Natural killer cell (primary cell): ENCODE measurements at regions not wholly inside any gene's neighbourhood (a gene's known extent, or its start where the extent isn't known, plus 50 kb on each side); places are given as distances from the start of the nearest gene placed in this dataset.

ENCODE experiments used
- ATAC-seq, 3 donors: fragments of 150-1000 bp in 2 of 3; fragments of 200-7000 bp in 1 of 3; cut with Tn5 transposase; 1 replicate in 1 of 3; 2 replicates in 2 of 3; pipeline ENCODE4 v1.10.0; 2021; ENCODE audit warnings: mild to moderate bottlenecking in 2 of 3, moderate library complexity in 2 of 3
- DNase-seq, 2 donors: peaks; one replicate each; pipeline versions ENCODE4 v3.0.0 to v3.0.0-alpha.2; 2013 to 2021; ENCODE audit warnings: mixed read lengths in 1 of 2
- H3K27ac ChIP-seq: one replicate; pipeline ENCODE4 v1.5.1; 2013; ENCODE audit warnings: mild to moderate bottlenecking, low read length
- H3K27me3 ChIP-seq: one replicate; pipeline ENCODE4 v1.6.1; 2013; ENCODE audit warnings: low read length; ENCODE audit not compliant: control insufficient read depth, insufficient read depth
- H3K36me3 ChIP-seq: one replicate; pipeline ENCODE4 v1.6.1; 2013; ENCODE audit warnings: low read length; ENCODE audit not compliant: control insufficient read depth, insufficient read depth
- H3K4me1 ChIP-seq: one replicate; pipeline ENCODE4 v1.6.1; 2013; ENCODE audit warnings: low read length; ENCODE audit not compliant: control insufficient read depth, insufficient read depth
- H3K4me3 ChIP-seq: one replicate; pipeline ENCODE4 v1.5.1; 2013; ENCODE audit warnings: low read length
- H3K9me3 ChIP-seq: one replicate; pipeline ENCODE4 v1.6.1; 2013; ENCODE audit warnings: low read length; ENCODE audit not compliant: control insufficient read depth, insufficient read depth
- H3K27ac Mint-ChIP-seq, 2 donors: one replicate each; pipeline ENCODE4 v1.8.0; 2022; ENCODE audit warnings: mild to moderate bottlenecking in 2 of 2, mixed read lengths in 2 of 2, moderate library complexity in 1 of 2
- H3K27me3 Mint-ChIP-seq, 2 donors: one replicate each; pipeline ENCODE4 v1.8.0; 2022; ENCODE audit warnings: low read depth in 2 of 2, mixed read lengths in 2 of 2
- H3K36me3 Mint-ChIP-seq: one replicate; pipeline ENCODE4 v1.8.0; 2022; ENCODE audit warnings: mixed read lengths
- H3K4me1 Mint-ChIP-seq, 2 donors: one replicate each; pipeline ENCODE4 v1.8.0; 2022; ENCODE audit warnings: mixed read lengths in 2 of 2
- H3K4me3 Mint-ChIP-seq: one replicate; pipeline ENCODE4 v1.8.0; 2022; ENCODE audit warnings: mild to moderate bottlenecking, moderate library complexity, mixed read lengths
- H3K9me3 Mint-ChIP-seq, 2 donors: one replicate each; pipeline ENCODE4 v1.8.0; 2022; ENCODE audit warnings: mixed read lengths in 2 of 2
- CTCF ChIP-seq: fragments of 200-600 bp; IDR thresholded peaks from one replicate; pipeline ENCODE4 v1.8.0; 2022; ENCODE audit warnings: antibody characterized with exemption
- whole genome bisulfite sequencing: methylation state at CpG from one replicate; pipeline ENCODE4 v1.1.7; 2013; ENCODE audit warnings: missing lambda C conversion rate; ENCODE audit not compliant: insufficient coverage; 5-methylcytosine and 5-hydroxymethylcytosine counted together
- intact Hi-C: fragments of 100-400 bp; cut with micrococcal nuclease; formaldehyde crosslinking; loops from one replicate; pipeline ENCODE4 v1.14.2; 2022

- Histone ChIP-seq H3K4me3 (no peak overlapping the region), H3K4me1 (no peaks in the 10 kb centered on the region), H3K9me3 (no peaks in the 10 kb centered on the region), H3K36me3 (no peaks in the 10 kb centered on the region), H3K27ac (no peak overlapping the region), H3K27me3 (no peaks in the 10 kb centered on the region)
- Mint-ChIP-seq H3K27ac (no peak overlapping the region), H3K9me3 (peaks cover 5 to 9% of the 10 kb centered on the region in 2 donors), H3K4me3 (no peak overlapping the region), H3K27me3 (peaks cover 0 to 5% of the 10 kb centered on the region in 2 donors), H3K4me1 (no peaks in the 10 kb centered on the region), H3K36me3 (peaks cover 7% of the 10 kb centered on the region)
- DNase-seq (no peak), ATAC-seq (no peak)
- TF ChIP-seq CTCF = no peak
- intact Hi-C loops = no loop called here
Measured at GRCh38 chr10:3711918-3712317, 73.1 kb downstream of the KLF6 start.

DNA sequence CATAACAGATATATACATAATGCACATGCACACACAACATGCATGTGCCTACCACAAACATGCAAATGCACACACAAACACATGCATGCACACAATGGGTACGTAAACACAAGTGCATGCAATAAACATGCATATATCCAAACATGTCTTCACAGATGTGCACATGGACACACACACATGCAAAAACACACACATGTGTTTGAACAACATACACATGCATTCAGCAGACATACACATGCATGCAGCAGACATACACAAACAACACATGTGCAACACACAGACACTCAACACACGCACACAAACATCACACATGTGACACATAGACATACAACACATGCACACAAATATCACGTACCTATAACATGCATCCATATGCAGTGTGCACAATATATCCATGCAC lies 74.2 kb downstream of the KLF6 start:
- H3K27ac Mint-ChIP-seq = no peak overlapping the region

GRCh38 chr10:3709456-3710060 lies 75.5 kb downstream of the KLF6 start:
- H3K36me3 ChIP-seq = no peaks in the 10 kb centered on the region
- Mint-ChIP-seq H3K9me3 (peaks cover 5 to 9% of the 10 kb centered on the region in 2 donors), H3K27me3 (peaks cover 0 to 3% of the 10 kb centered on the region in 2 donors), H3K4me1 (no peaks in the 10 kb centered on the region), H3K27ac (no peak overlapping the region), H3K36me3 (peaks cover 7% of the 10 kb centered on the region), H3K4me3 (no peak overlapping the region)
- H3K4me3 ChIP-seq = no peak overlapping the region
- intact Hi-C loops = loop anchor here (10.0 kb wide), 1 partner anchor 935 kb away; no protein-coding TSS in a partner anchor
- no peaks in the 10 kb centered on the region for H3K27me3 ChIP-seq
- WGBS = 100% methylated on average over 3 of the region's 4 CpGs
- DNase-seq = no peak
- no peak for TF ChIP-seq CTCF
- no peak for ATAC-seq
- H3K9me3 ChIP-seq = no peaks in the 10 kb centered on the region
- H3K4me1 ChIP-seq = no peaks in the 10 kb centered on the region
- no peak overlapping the region for H3K27ac ChIP-seq

More for the DNA sequence above, 74.2 kb downstream of the KLF6 start:
- Mint-ChIP-seq H3K4me3 (no peak overlapping the region), H3K4me1 (no peaks in the 10 kb centered on the region), H3K9me3 (peaks cover 5 to 9% of the 10 kb centered on the region in 2 donors), H3K36me3 (peaks cover 7% of the 10 kb centered on the region), H3K27me3 (peaks cover 0 to 3% of the 10 kb centered on the region in 2 donors)
- Histone ChIP-seq H3K4me1 (no peaks in the 10 kb centered on the region), H3K27ac (no peak overlapping the region), H3K4me3 (no peak overlapping the region), H3K36me3 (no peaks in the 10 kb centered on the region), H3K9me3 (no peaks in the 10 kb centered on the region), H3K27me3 (no peaks in the 10 kb centered on the region)
- no peak for TF ChIP-seq CTCF
- 63% methylated on average over 3 of the region's 3 CpGs for WGBS
- ATAC-seq (no peak), DNase-seq (no peak)
- intact Hi-C loops = no loop called here

- Histone ChIP-seq H3K9me3 (no peaks in the 10 kb centered on the region), H3K27me3 (no peaks in the 10 kb centered on the region), H3K4me1 (no peaks in the 10 kb centered on the region), H3K27ac (no peak overlapping the region), H3K36me3 (no peaks in the 10 kb centered on the region), H3K4me3 (no peak overlapping the region)
- Mint-ChIP-seq H3K27me3 (peaks cover 0 to 3% of the 10 kb centered on the region in 2 donors), H3K27ac (no peak overlapping the region), H3K36me3 (peaks cover 7% of the 10 kb centered on the region), H3K9me3 (peaks cover 5 to 9% of the 10 kb centered on the region in 2 donors), H3K4me3 (no peak overlapping the region), H3K4me1 (no peaks in the 10 kb centered on the region)
- intact Hi-C loops = loop anchor here (10.0 kb wide), 1 partner anchor 934 kb away; no protein-coding TSS in a partner anchor
- no peak for TF ChIP-seq CTCF
- DNase-seq = no peak
- WGBS = 76% methylated on average over 6 of the region's 6 CpGs
- no peak for ATAC-seq
Measured at GRCh38 chr10:3708852-3709251, 76.2 kb downstream of the KLF6 start.
